Activated T-cell treated with anti-CD3 and anti-CD28 coated beads, Interleukin-2, amount 50 U/mL, for 4 hours (primary cell): ENCODE measurements at regions not wholly inside any gene's neighbourhood (a gene's known extent, or its start where the extent isn't known, plus 50 kb on each side); places are given as distances from the start of the nearest gene placed in this dataset.

ENCODE experiments used
- ATAC-seq, 2 donors: fragments of 200-7000 bp; cut with Tn5 transposase; one replicate each; pipeline ENCODE4 v1.10.0; 2021
- DNase-seq: peaks from one replicate; pipeline ENCODE4 v3.0.0-alpha.2; 2020
- H3K27me3 Mint-ChIP-seq: one replicate; pipeline ENCODE4 v1.8.0; 2021; ENCODE audit warnings: low read depth, mixed read lengths
- H3K36me3 Mint-ChIP-seq: one replicate; pipeline ENCODE4 v1.8.0; 2022; ENCODE audit warnings: mixed read lengths; ENCODE audit not compliant: insufficient read depth
- H3K4me1 Mint-ChIP-seq: one replicate; pipeline ENCODE4 v1.8.0; 2021; ENCODE audit warnings: low read depth, mixed read lengths
- H3K4me3 Mint-ChIP-seq: one replicate; pipeline ENCODE4 v1.8.0; 2021; ENCODE audit warnings: mild to moderate bottlenecking, moderate library complexity, mixed read lengths
- H3K9me3 Mint-ChIP-seq: one replicate; pipeline ENCODE4 v1.8.0; 2021; ENCODE audit warnings: mixed read lengths

DNA sequence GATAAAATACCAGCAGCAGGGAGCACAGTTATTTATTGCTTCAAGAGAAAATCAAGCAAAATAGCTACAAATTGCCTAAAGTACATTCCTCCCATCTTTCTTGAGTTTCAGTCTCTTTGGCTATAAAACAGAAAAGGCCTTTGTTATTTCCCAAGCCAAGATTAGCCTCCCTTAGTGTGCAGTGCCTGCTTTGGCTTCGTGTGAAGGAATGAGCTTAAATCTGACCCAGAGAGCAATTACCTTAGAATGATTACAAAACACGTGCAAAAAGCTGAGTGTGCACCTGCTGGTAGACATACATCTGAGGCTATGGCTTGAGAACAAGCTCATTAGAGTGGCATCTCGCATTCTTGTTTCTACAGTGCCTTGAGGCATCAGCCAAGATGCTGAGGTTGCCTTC is 250.8 kb downstream of the C4orf33 start:
- Mint-ChIP-seq H3K27me3 (peaks cover 5% of the 10 kb centered on the region), H3K36me3 (no peaks in the 10 kb centered on the region)

DNA sequence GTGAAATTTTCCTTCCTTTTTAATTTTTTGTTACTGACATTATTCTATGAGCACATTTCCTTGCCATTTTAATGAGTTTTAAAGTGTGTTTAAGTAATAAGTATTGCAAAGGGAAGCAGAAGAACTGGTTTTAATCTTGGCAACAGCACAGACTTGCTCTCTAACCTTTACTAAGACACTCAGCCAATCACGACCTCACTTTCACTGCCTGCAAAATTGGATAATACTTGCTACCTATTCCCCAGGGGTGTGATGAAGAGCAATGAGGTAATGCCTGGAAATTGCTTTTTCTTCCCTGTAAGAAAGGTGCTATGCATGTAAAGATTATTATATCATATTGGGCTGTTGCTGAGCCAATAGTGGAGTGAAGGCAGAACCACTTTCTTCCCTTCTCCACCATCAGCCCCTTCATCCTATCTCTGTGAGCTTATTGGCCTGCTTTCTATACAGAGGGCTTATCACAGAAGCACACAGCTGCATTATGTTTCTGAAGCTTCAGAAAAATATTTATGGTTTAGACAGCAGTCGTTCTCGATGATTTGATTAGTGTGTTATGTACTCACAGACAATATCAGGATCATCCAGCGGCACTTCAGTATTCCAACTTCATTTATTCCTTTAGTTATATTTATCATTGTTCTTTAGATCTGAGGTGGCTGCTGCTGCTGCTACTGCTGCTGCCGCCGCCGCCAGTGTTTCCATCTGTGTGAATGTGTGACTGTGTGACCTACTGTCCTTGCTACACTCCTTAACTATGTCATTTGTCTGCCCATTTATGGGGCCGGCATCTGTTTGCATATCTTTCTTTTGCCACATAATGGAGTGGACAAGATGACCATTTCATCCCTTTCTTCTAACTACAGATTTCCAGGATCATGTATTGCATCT is 255.1 kb downstream of the C4orf33 start:
- no peaks in the 10 kb centered on the region for H3K9me3 Mint-ChIP-seq
- no peak for DNase-seq
- ATAC-seq: no peak

More for the DNA sequence above, 250.8 kb downstream of the C4orf33 start:
- DNase-seq (no peak), ATAC-seq (no peak)
- Mint-ChIP-seq H3K4me3 (no peak overlapping the region), H3K9me3 (no peaks in the 10 kb centered on the region), H3K4me1 (no peaks in the 10 kb centered on the region)

DNA sequence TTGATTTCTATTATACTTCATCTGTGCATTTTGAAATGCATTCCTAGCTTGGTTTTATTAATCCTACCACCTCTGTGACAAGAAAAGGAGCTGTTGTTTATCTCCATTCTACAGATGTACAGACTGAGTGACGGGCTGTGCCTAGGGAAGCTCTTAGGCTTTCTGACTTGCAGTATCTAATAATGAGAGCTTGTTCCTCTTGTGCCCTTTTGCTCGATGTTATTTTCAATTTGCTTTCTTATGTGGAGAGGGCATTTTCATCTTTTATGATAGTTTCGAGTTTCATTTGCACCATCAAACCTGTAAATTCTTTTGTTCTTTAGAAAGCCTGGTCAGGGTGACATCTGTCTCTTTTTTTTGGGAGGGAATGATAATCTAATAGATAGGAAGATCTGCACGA is 256.5 kb downstream of the C4orf33 start:
- no peak for ATAC-seq
- no peak for DNase-seq
- Mint-ChIP-seq H3K4me3 (no peak overlapping the region), H3K27me3 (peaks cover 8% of the 10 kb centered on the region), H3K9me3 (no peaks in the 10 kb centered on the region), H3K4me1 (no peaks in the 10 kb centered on the region), H3K36me3 (no peaks in the 10 kb centered on the region)

More for the DNA sequence above, 255.1 kb downstream of the C4orf33 start:
- Mint-ChIP-seq H3K27me3 (peaks cover 8% of the 10 kb centered on the region), H3K4me1 (no peaks in the 10 kb centered on the region), H3K36me3 (no peaks in the 10 kb centered on the region), H3K4me3 (no peak overlapping the region)

DNA sequence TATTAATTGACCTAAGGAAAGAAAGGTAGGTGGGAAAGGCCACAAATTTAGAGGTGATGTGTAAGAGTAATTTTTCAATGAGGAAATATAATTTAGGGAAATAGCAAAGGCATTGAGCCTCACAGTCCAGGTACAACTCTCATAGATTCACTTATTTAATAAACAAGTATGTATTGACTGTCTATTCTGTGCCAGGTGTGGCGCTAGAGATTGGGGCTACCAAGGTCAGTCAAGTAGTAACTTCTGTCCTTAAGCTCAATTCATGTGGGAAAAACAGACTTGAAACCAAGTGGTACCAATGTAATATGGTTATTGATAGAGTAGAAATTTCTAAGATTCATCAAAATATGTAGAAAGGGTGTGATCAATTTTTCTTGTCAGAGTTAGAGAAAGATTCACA is 257.5 kb downstream of the C4orf33 start:
- ATAC-seq: no peak
- H3K4me1 Mint-ChIP-seq: no peaks in the 10 kb centered on the region
- no peak for DNase-seq
- no peaks in the 10 kb centered on the region for H3K9me3 Mint-ChIP-seq
- peaks cover 8% of the 10 kb centered on the region for H3K27me3 Mint-ChIP-seq
- no peak overlapping the region for H3K4me3 Mint-ChIP-seq
- H3K36me3 Mint-ChIP-seq: no peaks in the 10 kb centered on the region

DNA sequence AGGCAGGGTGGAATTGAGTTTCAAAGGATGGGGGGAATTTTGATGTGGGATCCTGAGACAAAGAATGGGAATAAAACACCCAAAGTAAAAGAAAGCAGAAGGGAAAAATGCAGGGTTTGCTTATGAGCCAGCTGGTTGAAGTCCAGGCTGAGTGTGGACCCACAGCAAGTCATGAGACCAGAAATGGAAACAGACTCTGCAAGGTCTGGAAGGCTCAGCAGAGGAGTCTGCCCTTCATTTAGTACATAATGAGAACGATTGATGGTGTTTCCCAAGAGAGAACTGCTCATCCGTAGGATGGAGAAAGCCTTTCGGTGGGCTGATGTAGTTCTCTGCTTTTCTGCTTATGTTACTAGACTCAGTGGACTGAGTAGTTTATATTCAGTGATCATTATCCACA is 259.1 kb downstream of the C4orf33 start:
- Mint-ChIP-seq H3K36me3 (no peaks in the 10 kb centered on the region), H3K27me3 (peaks cover 8% of the 10 kb centered on the region), H3K4me3 (no peak overlapping the region), H3K9me3 (no peaks in the 10 kb centered on the region), H3K4me1 (no peaks in the 10 kb centered on the region)
- no peak for DNase-seq
- ATAC-seq: no peak

DNA sequence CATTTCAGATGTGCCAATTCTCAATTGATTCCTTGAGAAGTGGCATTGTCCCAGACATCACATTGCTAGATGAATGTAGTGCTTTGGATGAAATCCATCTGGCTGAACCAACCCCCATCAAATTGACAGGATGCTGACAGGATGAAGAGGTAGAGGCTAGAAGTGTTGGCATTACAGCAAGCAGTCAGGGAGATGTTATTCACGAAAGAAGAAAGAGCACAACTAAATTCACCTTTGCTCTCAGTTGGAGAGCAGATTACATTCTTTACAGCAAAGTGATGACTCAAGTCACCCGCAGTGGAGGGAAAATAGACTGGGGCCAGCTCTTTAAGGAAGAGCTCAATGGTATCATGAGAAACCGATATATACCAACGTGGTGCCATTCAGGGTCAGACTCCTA is 259.6 kb downstream of the C4orf33 start:
- DNase-seq: no peak
- H3K27me3 Mint-ChIP-seq: peaks cover 8% of the 10 kb centered on the region
- H3K4me3 Mint-ChIP-seq: no peak overlapping the region
- H3K36me3 Mint-ChIP-seq: no peaks in the 10 kb centered on the region
- H3K9me3 Mint-ChIP-seq: no peaks in the 10 kb centered on the region
- ATAC-seq: no peak
- no peaks in the 10 kb centered on the region for H3K4me1 Mint-ChIP-seq

DNA sequence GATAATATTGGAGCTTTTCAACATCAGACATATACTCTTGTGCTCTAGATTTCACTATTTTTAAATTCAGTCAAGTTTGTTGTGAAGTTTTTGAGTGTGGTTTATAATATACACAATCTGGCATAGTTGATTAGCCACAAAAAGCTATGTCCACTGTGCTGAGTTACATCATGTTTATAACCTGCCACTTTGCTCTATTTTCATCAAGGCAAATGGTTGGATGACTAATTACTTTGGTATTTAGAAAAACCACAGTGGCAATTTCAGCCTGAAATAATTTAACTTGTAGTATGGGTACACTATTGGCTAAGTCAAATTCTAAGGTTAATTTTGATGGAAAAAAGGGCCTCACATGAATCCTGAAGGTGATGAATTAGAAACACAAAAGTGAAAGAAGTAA is 262.6 kb downstream of the C4orf33 start:
- Mint-ChIP-seq H3K4me3 (no peak overlapping the region), H3K4me1 (no peaks in the 10 kb centered on the region), H3K27me3 (peaks cover 17% of the 10 kb centered on the region), H3K9me3 (no peaks in the 10 kb centered on the region), H3K36me3 (no peaks in the 10 kb centered on the region)
- DNase-seq (no peak), ATAC-seq (no peak)

DNA sequence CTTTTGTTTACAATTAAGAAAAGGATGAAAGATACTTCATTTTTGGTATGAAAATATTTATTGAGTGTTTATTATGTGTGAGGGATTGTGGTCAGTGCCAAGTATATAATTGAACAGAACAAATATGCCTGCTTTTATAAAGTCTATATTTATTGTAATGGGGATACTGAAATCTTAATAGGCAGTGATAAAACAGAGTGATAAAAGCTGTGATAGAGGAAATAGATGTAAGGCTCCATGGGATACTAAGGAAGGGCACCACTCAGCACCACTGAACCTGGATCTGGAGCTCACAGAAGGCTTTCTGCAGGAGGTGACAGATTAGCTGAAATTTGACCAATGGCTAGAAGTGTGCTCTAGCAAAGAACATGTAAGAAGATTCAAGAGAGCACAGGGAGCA is 263.5 kb downstream of the C4orf33 start:
- ATAC-seq (no peak), DNase-seq (no peak)
- no peak overlapping the region for H3K4me3 Mint-ChIP-seq
- H3K4me1 Mint-ChIP-seq: no peaks in the 10 kb centered on the region
- peaks cover 11% of the 10 kb centered on the region for H3K27me3 Mint-ChIP-seq
- no peaks in the 10 kb centered on the region for H3K36me3 Mint-ChIP-seq
- no peaks in the 10 kb centered on the region for H3K9me3 Mint-ChIP-seq

DNA sequence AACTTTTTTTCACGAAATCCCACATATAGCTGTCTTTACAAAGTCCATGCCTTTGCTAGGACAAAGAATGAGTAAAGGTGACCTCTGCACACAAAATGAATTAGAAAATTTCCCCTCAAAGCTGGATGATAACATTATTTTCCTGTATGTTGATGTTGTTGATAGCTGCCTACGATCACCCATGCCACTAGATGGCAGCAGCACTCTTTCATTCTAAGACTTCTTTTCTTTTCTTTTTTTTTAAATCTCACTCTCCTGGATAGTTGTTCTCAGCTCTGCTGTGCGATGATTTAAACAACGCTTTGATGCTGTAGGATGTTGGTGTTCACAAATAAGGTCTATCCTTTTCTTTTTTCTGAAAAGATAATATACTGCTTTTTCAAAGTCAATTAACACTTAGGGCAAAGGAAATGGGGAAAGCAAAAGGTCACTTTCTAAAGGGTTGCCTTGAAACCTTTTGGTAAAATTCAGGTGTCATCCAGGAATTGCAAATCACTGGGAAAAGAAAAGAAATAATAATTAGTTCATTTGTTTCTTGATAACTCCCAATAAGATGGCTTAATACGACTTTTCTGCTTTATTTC is 266.8 kb downstream of the C4orf33 start:
- Mint-ChIP-seq H3K9me3 (no peaks in the 10 kb centered on the region), H3K4me1 (no peaks in the 10 kb centered on the region), H3K4me3 (no peak overlapping the region), H3K27me3 (peaks cover 9% of the 10 kb centered on the region), H3K36me3 (no peaks in the 10 kb centered on the region)
- ATAC-seq: no peak
- DNase-seq: peak; percentile 12

DNA sequence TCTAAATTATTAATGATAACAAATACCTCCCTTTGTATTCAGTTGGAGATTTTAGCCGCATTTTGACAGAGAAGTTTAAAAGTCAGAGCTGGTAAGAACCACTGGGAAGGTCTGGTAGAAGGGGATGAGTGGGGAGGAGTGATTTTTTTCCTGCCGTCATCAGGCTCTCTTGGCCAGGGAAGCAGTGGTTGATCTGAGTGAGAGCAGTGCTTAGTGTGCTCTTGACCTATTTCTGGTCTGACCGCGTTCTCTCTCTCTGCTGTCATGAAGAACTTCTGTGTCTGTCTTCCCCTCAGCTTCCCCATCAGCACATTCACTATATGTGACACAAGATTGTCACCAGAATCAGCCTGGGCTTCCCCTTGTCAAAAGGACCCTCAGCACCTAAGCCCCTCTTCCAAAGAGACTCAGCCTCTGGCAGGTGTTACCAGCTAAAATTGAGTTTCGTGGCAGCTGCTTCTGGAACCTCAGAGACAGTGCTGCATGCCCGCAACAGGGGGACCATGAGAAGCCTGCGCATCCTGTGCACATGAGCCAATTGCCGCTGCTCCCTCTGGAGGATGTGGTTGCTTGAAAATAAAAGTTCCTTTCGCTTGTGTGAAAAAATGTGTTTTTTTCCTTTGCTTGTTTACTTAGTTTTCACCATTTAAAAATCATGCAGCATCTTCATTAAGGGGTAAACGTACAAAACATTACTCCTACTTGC is 268.9 kb downstream of the C4orf33 start:
- Mint-ChIP-seq H3K9me3 (no peaks in the 10 kb centered on the region), H3K36me3 (no peaks in the 10 kb centered on the region), H3K4me3 (no peak overlapping the region), H3K4me1 (no peaks in the 10 kb centered on the region), H3K27me3 (peaks cover 9% of the 10 kb centered on the region)
- DNase-seq (no peak), ATAC-seq (no peak)

DNA sequence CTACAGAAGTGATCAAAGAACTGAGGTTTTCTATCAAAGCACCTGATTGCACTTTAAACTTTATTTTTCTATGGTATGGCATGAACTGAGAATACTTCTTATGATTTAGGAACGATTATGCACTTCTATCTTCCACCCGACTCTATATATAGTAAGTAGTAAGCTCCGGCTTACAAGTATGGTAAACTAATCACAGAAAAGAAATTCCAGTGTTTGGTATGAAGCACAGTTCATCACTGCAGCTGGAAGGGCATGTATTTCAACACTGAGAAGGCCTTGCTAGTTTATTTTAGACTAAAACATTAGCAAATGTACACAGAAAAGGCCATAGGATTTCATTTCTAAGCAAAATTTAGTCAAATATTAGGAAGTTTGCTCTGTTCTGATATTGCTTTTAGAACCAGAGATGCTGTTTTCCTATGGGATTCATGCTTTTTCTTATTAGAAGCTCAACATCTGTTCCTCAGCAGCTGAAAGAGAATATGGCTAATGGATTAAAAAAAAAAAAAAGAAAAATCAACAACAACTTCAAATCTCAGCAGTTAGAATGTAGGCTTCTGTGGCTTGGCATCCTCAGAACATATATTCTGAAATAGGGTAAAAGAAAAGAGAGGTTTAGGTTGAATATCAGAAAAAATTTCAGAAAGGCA is 273.5 kb downstream of the C4orf33 start:
- Mint-ChIP-seq H3K4me3 (no peak overlapping the region), H3K9me3 (no peaks in the 10 kb centered on the region), H3K4me1 (no peaks in the 10 kb centered on the region), H3K36me3 (no peaks in the 10 kb centered on the region), H3K27me3 (no peaks in the 10 kb centered on the region)
- ATAC-seq (no peak), DNase-seq (no peak)

DNA sequence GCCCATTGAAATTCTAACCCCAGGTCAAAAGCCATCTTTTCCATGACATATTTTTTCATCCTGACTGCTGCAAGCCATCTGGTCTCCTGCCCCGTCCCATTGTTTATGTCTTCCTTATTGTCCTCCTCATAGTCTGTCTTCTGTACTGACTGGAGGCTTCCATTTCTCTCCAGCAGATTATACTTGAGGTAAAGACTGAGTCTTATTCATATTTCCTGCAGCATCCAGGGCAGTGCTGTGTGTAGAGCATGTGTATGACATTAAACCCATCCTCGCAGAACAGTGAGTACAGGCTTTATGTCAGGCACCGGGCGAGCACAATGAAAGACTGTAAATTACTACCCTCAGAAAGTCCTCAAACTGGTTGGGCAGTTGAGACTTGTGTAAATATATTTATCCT is 275.1 kb downstream of the C4orf33 start:
- DNase-seq: no peak
- H3K4me3 Mint-ChIP-seq: no peak overlapping the region
- no peak for ATAC-seq
- H3K9me3 Mint-ChIP-seq: no peaks in the 10 kb centered on the region
- no peaks in the 10 kb centered on the region for H3K27me3 Mint-ChIP-seq
- H3K4me1 Mint-ChIP-seq: no peaks in the 10 kb centered on the region
- no peaks in the 10 kb centered on the region for H3K36me3 Mint-ChIP-seq

DNA sequence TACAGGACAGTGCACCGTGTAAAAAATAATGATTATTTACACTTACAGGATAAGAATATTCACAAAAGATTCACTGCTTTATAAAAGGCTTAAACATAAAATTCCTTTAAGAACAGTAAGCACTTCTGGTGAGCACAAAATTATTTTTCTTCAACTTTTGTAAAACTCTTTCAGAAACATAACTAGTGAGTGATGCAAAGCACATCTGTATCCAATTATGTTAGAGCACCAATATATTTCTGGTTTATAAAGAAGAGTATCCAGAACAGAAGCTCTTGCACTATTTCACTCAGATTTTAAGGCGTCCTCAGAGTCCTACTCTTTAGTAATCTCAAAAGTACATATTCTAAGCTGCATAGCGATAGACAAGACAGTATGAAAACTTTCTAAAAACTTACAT is 276.0 kb downstream of the C4orf33 start:
- ATAC-seq: no peak
- Mint-ChIP-seq H3K27me3 (no peaks in the 10 kb centered on the region), H3K9me3 (no peaks in the 10 kb centered on the region), H3K4me3 (no peak overlapping the region), H3K36me3 (no peaks in the 10 kb centered on the region), H3K4me1 (no peaks in the 10 kb centered on the region)
- DNase-seq: no peak

DNA sequence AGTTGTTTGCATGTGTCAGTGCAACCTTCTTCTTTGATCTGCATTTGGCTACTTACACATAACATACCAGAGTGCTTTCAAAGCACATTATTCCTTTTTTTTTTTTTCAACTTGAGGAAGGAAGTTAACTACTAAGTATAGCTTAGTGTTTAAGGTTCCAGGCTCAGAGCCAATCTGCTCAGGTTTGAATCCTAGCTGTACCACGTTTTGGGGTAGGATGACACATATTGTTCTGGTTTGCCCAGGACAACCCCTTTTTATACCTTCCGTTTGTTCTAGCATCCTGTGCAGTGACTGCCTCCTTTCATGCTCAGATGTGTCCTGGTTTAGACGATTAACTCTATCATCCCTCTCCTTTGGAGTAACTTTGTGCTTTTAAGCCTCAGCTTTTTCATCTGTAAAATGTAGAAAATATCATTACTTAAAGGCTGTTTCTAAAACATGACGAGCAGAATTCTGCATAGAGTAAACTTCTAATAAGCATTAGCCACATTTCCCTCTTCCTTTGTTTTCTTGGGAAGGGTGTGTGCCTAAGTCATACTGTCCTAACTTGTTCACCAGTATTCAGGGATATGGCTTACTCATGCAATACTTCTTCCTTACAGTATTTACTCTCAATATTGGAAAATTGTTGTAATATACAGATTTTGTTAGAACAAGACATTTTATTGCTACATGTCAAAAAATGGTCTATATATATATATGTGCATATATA is 281.3 kb downstream of the C4orf33 start:
- Mint-ChIP-seq H3K27me3 (peaks cover 2% of the 10 kb centered on the region), H3K4me3 (no peak overlapping the region), H3K36me3 (no peaks in the 10 kb centered on the region), H3K9me3 (no peaks in the 10 kb centered on the region), H3K4me1 (no peaks in the 10 kb centered on the region)
- DNase-seq: no peak
- no peak for ATAC-seq
